PC-9 (cell line): ENCODE measurements at regions not wholly inside any gene's neighbourhood (a gene's known extent, or its start where the extent isn't known, plus 50 kb on each side); places are given as distances from the start of the nearest gene placed in this dataset.

Experiments used
- BruUV-seq: library from RNA; stranded (reverse); fragments of 400-500 nt; replicated peaks from 2 replicates; lab custom pipeline; 2021; lab: Mats Ljungman, UMichigan
- CTCF ChIA-PET: fragments of 300-600 bp; sonication (Branson Sonifier 250); formaldehyde crosslinking; loops from one replicate; lab custom pipeline; 2022; ENCODE audit warnings: antibody characterized with exemption; lab: Charles Lee
- POLR2A ChIA-PET: fragments of 300-600 bp; sonication (Branson Sonifier 250); formaldehyde crosslinking; loops from one replicate; lab custom pipeline; 2022; ENCODE audit warnings: antibody characterized with exemption; ENCODE audit not compliant: unreplicated experiment; lab: Charles Lee
- DNase-seq, 2 experiments: peaks; one replicate each; pipeline versions ENCODE4 v3.0.0 to v3.0.0-alpha.2; 2015 to 2022; ENCODE audit warnings: mixed read lengths in 1 of 2
- H2AFZ ChIP-seq: fragments of 200-600 bp; sonication (generic); 2 replicates; pipeline ENCODE4 v1.8.1; 2017; ENCODE audit warnings: antibody characterized with exemption
- H3F3A ChIP-seq: fragments of 200-600 bp; sonication (generic); 2 replicates; pipeline ENCODE4 v1.8.1; 2017; ENCODE audit warnings: antibody characterized with exemption, mild to moderate bottlenecking, low read depth; ENCODE audit not compliant: insufficient read depth
- H3K27ac ChIP-seq: fragments of 200-600 bp; sonication (generic); 2 replicates; pipeline ENCODE4 v1.6.1; 2016; ENCODE audit warnings: mixed run types
- H3K27me3 ChIP-seq: fragments of 200-600 bp; sonication (generic); 2 replicates; pipeline ENCODE4 v1.6.1; 2016; ENCODE audit warnings: low read depth, mixed run types; ENCODE audit not compliant: insufficient read depth
- H3K36me3 ChIP-seq: fragments of 200-600 bp; sonication (generic); 2 replicates; pipeline ENCODE4 v1.6.1; 2016; ENCODE audit warnings: low read depth, mixed run types
- H3K4me1 ChIP-seq: fragments of 200-600 bp; sonication (generic); replicated peaks from 2 replicates; pipeline ENCODE4 v1.6.1; 2016; ENCODE audit warnings: mixed run types; ENCODE audit not compliant: insufficient read depth
- H3K4me2 ChIP-seq: fragments of 200-600 bp; sonication (generic); 2 replicates; pipeline ENCODE4 v1.6.1; 2017; ENCODE audit warnings: mixed run types
- H3K4me3 ChIP-seq: fragments of 200-600 bp; sonication (generic); 2 replicates; pipeline ENCODE4 v1.6.1; 2016; ENCODE audit warnings: mixed run types
- H3K79me2 ChIP-seq: fragments of 200-600 bp; sonication (generic); 2 replicates; pipeline ENCODE4 v1.6.1; 2017; ENCODE audit warnings: low read depth, mixed run types
- H3K9me2 ChIP-seq: fragments of 200-600 bp; sonication (generic); 2 replicates; pipeline ENCODE4 v1.8.1; 2017; ENCODE audit warnings: mild to moderate bottlenecking; ENCODE audit not compliant: insufficient read depth
- H3K9me3 ChIP-seq: fragments of 200-600 bp; sonication (generic); 2 replicates; pipeline ENCODE4 v1.8.1; 2016; ENCODE audit warnings: low read depth; ENCODE audit not compliant: insufficient read depth
- H4K20me1 ChIP-seq: fragments of 200-600 bp; sonication (generic); 2 replicates; pipeline ENCODE4 v1.8.1; 2017; ENCODE audit not compliant: insufficient read depth
- CTCF ChIP-seq: fragments of 200-600 bp; sonication (generic); conservative IDR thresholded peaks from 2 replicates; pipeline ENCODE4 v1.6.1; 2017; ENCODE audit warnings: mixed run types, antibody characterized with exemption, mild to moderate bottlenecking, moderate library complexity
- EZH2 ChIP-seq: fragments of 200-600 bp; sonication (generic); IDR thresholded peaks from 2 replicates; pipeline ENCODE4 v1.8.0; 2017; ENCODE audit warnings: antibody characterized with exemption, low read depth
- intact Hi-C: fragments of 100-400 bp; cut with micrococcal nuclease; formaldehyde crosslinking; loops from one replicate; pipeline ENCODE4 v1.10.0; 2022; ENCODE audit not compliant: unreplicated experiment

DNA sequence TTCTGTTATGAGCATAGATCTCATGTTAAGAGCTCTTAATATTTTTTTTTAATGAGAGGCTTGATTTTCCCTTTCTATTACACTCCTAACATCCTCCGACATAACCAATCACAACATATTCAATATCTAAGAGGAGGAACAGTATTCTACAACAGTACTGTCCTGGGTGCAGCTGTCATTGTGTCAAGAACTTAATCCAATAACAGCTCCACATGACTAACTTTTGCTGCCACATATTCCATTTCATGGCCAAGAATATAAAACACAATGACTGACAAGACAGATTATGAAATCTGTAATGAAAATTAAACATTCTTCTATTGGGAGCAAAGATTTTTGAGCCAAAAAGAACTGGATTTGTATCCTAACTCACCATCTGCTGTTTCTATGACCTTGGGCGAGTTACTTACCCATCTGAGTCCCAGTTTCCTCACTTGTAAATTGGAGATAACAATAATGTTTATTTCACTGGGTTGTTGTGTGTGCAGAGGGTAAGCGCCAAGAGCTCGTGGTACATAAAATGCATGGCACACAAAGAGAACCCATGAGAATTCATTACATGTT is 405.6 kb downstream of the SPRY1 start:
- H2AFZ ChIP-seq, result no peak overlapping the region
- intact Hi-C loops, result no loop called here
- ChIA-PET POLR2A (no interaction called here), CTCF (interaction anchor here (0.6 kb wide), 1 partner anchor 80 kb away, joined by 6 read pairs; no protein-coding TSS in a partner anchor)
- no peak for TF ChIP-seq EZH2
- no peak for TF ChIP-seq CTCF
- H3K36me3 ChIP-seq, result no peaks in the 10 kb centered on the region
- H3K4me3 ChIP-seq, result no peak overlapping the region
- no peak overlapping the region for H3K27ac ChIP-seq
- no peaks in the 10 kb centered on the region for H4K20me1 ChIP-seq
- no peak overlapping the region for H3K4me2 ChIP-seq
- no peaks in the 10 kb centered on the region for H3K79me2 ChIP-seq
- H3K4me1 ChIP-seq, result no peaks in the 10 kb centered on the region
- H3F3A ChIP-seq, result no peaks in the 10 kb centered on the region
- H3K27me3 ChIP-seq, result no peaks in the 10 kb centered on the region
- 0 out of 2 replicates have a peak, but pooled peaks cover 3% of the 10 kb centered on the region for H3K9me3 ChIP-seq
- peaks cover under 1% of the 10 kb centered on the region; the same call in 1 of the 2 replicates for H3K9me2 ChIP-seq
- no peak for DNase-seq
- no TSS peak for BruUV-seq

- H3K9me3 ChIP-seq, result 0 out of 2 replicates have a peak, but pooled peaks cover 3% of the 10 kb centered on the region
- no peaks in the 10 kb centered on the region for H3K36me3 ChIP-seq
- BruUV-seq, result no TSS peak
- H3F3A ChIP-seq, result no peaks in the 10 kb centered on the region
- TF ChIP-seq CTCF (no peak), EZH2 (no peak)
- no peaks in the 10 kb centered on the region for H4K20me1 ChIP-seq
- H3K27ac ChIP-seq, result no peak overlapping the region
- H3K9me2 ChIP-seq, result no peaks in the 10 kb centered on the region
- H3K4me2 ChIP-seq, result no peak overlapping the region
- no peaks in the 10 kb centered on the region for H3K27me3 ChIP-seq
- no peaks in the 10 kb centered on the region for H3K79me2 ChIP-seq
- CTCF ChIA-PET, result no interaction called here
- intact Hi-C loops, result no loop called here
- DNase-seq, result no peak
- no peaks in the 10 kb centered on the region for H3K4me1 ChIP-seq
- no peak overlapping the region for H2AFZ ChIP-seq
- POLR2A ChIA-PET, result no interaction called here
- no peak overlapping the region for H3K4me3 ChIP-seq
These were observed 406.3 kb downstream of the SPRY1 start for GRCh38 chr4:123802933-123803332.

- intact Hi-C loops, result no loop called here
- H3K4me3 ChIP-seq, result no peak overlapping the region
- no TSS peak for BruUV-seq
- H3K27me3 ChIP-seq, result no peaks in the 10 kb centered on the region
- ChIA-PET POLR2A (no interaction called here), CTCF (no interaction called here)
- H3K9me2 ChIP-seq, result no peaks in the 10 kb centered on the region
- no peaks in the 10 kb centered on the region for H3K36me3 ChIP-seq
- H3F3A ChIP-seq, result no peaks in the 10 kb centered on the region
- no peak overlapping the region for H3K27ac ChIP-seq
- 0 out of 2 replicates have a peak, but pooled peaks cover 3% of the 10 kb centered on the region for H3K9me3 ChIP-seq
- no peak for DNase-seq
- H3K79me2 ChIP-seq, result no peaks in the 10 kb centered on the region
- H4K20me1 ChIP-seq, result no peaks in the 10 kb centered on the region
- no peaks in the 10 kb centered on the region for H3K4me1 ChIP-seq
- TF ChIP-seq CTCF (no peak), EZH2 (no peak)
- H2AFZ ChIP-seq, result no peak overlapping the region
- no peak overlapping the region for H3K4me2 ChIP-seq
These were observed 407.7 kb downstream of the SPRY1 start for GRCh38 chr4:123804196-123804721.
